Activated naive CD4-positive, alpha-beta T cell treated with anti-CD3 and anti-CD28 coated beads, Interleukin-2, amount 50 U/mL, for 72 hours (primary cell): ENCODE measurements at regions not wholly inside any gene's neighbourhood (a gene's known extent, or its start where the extent isn't known, plus 50 kb on each side); places are given as distances from the start of the nearest gene placed in this dataset.
"Not testable (repeated sequence)": the region's sequence is repeated elsewhere in the genome, so short reads cannot be mapped to it uniquely, and the experiment has no call there.

ENCODE experiments used
- ATAC-seq, 2 donors: fragments of 150-1000 bp; cut with Tn5 transposase; 2 replicates each; pipeline ENCODE4 v1.10.0; 2021; ENCODE audit warnings: mild to moderate bottlenecking in 2 of 2, moderate library complexity in 2 of 2
- DNase-seq, 2 donors: peaks; one replicate each; pipeline ENCODE4 v3.0.0; 2021 to 2022; ENCODE audit warnings: low spot score in 2 of 2
- H3K27ac Mint-ChIP-seq, 2 donors: one replicate each; pipeline ENCODE4 v1.8.0; 2022; ENCODE audit warnings: mild to moderate bottlenecking in 2 of 2, mixed read lengths in 2 of 2
- H3K36me3 Mint-ChIP-seq, 2 donors: one replicate each; pipeline ENCODE4 v1.8.0; 2022; ENCODE audit warnings: mixed read lengths in 2 of 2
- H3K9me3 Mint-ChIP-seq, 2 donors: one replicate each; pipeline ENCODE4 v1.8.0; 2022; ENCODE audit warnings: mixed read lengths in 2 of 2

GRCh38 chr9:41033360-41033759 is 95.1 kb downstream of the FOXD4L6 start:
- DNase-seq, H3K27ac Mint-ChIP-seq, ATAC-seq, H3K9me3 Mint-ChIP-seq, H3K36me3 Mint-ChIP-seq: not testable (repeated sequence)

- not testable (repeated sequence) for H3K9me3 Mint-ChIP-seq, H3K36me3 Mint-ChIP-seq, ATAC-seq, H3K27ac Mint-ChIP-seq, DNase-seq
These were observed 101.4 kb downstream of the FOXD4L6 start for GRCh38 chr9:41026912-41027676.

- peaks cover 4 to 33% of the 10 kb centered on the region in 2 donors for H3K36me3 Mint-ChIP-seq
These were observed 106.1 kb downstream of the FOXD4L6 start for GRCh38 chr9:41022365-41022764.

GRCh38 chr9:41019858-41020562 is 108.5 kb downstream of the FOXD4L6 start:
- peaks cover 4 to 33% of the 10 kb centered on the region in 2 donors for H3K36me3 Mint-ChIP-seq
- H3K9me3 Mint-ChIP-seq = peaks cover 4 to 13% of the 10 kb centered on the region in 2 donors
- not testable (repeated sequence) for H3K27ac Mint-ChIP-seq, DNase-seq, ATAC-seq

More at GRCh38 chr9:41022365-41022764, 106.1 kb downstream of the FOXD4L6 start:
- not testable (repeated sequence) for DNase-seq, ATAC-seq, H3K27ac Mint-ChIP-seq
- H3K9me3 Mint-ChIP-seq = peaks cover 4 to 13% of the 10 kb centered on the region in 2 donors

GRCh38 chr9:41018948-41019347 is 109.5 kb downstream of the FOXD4L6 start:
- peaks cover 4 to 38% of the 10 kb centered on the region in 2 donors for H3K36me3 Mint-ChIP-seq
- peaks cover 4 to 13% of the 10 kb centered on the region in 2 donors for H3K9me3 Mint-ChIP-seq
- not testable (repeated sequence) for H3K27ac Mint-ChIP-seq, DNase-seq, ATAC-seq

GRCh38 chr9:41016699-41017098 is 111.8 kb downstream of the FOXD4L6 start:
- not testable (repeated sequence) for DNase-seq, H3K9me3 Mint-ChIP-seq, ATAC-seq, H3K27ac Mint-ChIP-seq
- peaks cover 4 to 32% of the 10 kb centered on the region in 2 donors for H3K36me3 Mint-ChIP-seq

- H3K36me3 Mint-ChIP-seq = peaks cover 17 to 30% of the 10 kb centered on the region in 2 donors
- DNase-seq, H3K9me3 Mint-ChIP-seq, H3K27ac Mint-ChIP-seq, ATAC-seq: not testable (repeated sequence)
These were observed 128.4 kb downstream of the FOXD4L6 start for GRCh38 chr9:40999952-41000700.

GRCh38 chr9:40995490-40995889 is 133.0 kb downstream of the FOXD4L6 start:
- not testable (repeated sequence) for ATAC-seq, H3K27ac Mint-ChIP-seq, H3K9me3 Mint-ChIP-seq, DNase-seq
- H3K36me3 Mint-ChIP-seq = peaks cover 20 to 21% of the 10 kb centered on the region in 2 donors

GRCh38 chr9:40993842-40994241 is 134.6 kb downstream of the FOXD4L6 start:
- H3K27ac Mint-ChIP-seq = peak overlapping the region in 1 of 2 donors; percentile 9
- DNase-seq, ATAC-seq, H3K9me3 Mint-ChIP-seq: not testable (repeated sequence)
- H3K36me3 Mint-ChIP-seq = peaks cover 13 to 19% of the 10 kb centered on the region in 2 donors

GRCh38 chr9:40993375-40993774 is 135.1 kb downstream of the FOXD4L6 start:
- not testable (repeated sequence) for H3K9me3 Mint-ChIP-seq, DNase-seq, ATAC-seq
- Mint-ChIP-seq H3K36me3 (peaks cover 17 to 22% of the 10 kb centered on the region in 2 donors), H3K27ac (peak overlapping the region in 1 of 2 donors; percentile 98)

- peak; percentile 3 to 23 for ATAC-seq
- Mint-ChIP-seq H3K27ac (peak overlapping the region in 1 of 2 donors; percentile 98), H3K36me3 (peaks cover 22 to 26% of the 10 kb centered on the region in 2 donors)
- DNase-seq, H3K9me3 Mint-ChIP-seq: not testable (repeated sequence)
These were observed 136.0 kb downstream of the FOXD4L6 start for GRCh38 chr9:40992472-40992821.

- Mint-ChIP-seq H3K27ac (peak overlapping the region in 1 of 2 donors; percentile 98), H3K36me3 (peaks cover 22% of the 10 kb centered on the region in 2 donors)
- ATAC-seq (peak; percentile 98 to 99), DNase-seq (peak; percentile 98)
- H3K9me3 Mint-ChIP-seq = not testable (repeated sequence)
These were observed 136.6 kb downstream of the FOXD4L6 start for GRCh38 chr9:40991741-40992471.

GRCh38 chr9:40991100-40991740 is 137.3 kb downstream of the FOXD4L6 start:
- ATAC-seq, H3K9me3 Mint-ChIP-seq, DNase-seq, H3K27ac Mint-ChIP-seq: not testable (repeated sequence)
- H3K36me3 Mint-ChIP-seq = peaks cover 22% of the 10 kb centered on the region in 2 donors

- ATAC-seq, H3K9me3 Mint-ChIP-seq, H3K27ac Mint-ChIP-seq, DNase-seq: not testable (repeated sequence)
- peaks cover 10 to 22% of the 10 kb centered on the region in 2 donors for H3K36me3 Mint-ChIP-seq
These were observed 142.1 kb downstream of the FOXD4L6 start for GRCh38 chr9:40986332-40986731.

GRCh38 chr9:40975351-40975750 is 153.1 kb downstream of the FOXD4L6 start:
- H3K9me3 Mint-ChIP-seq, DNase-seq, ATAC-seq, H3K27ac Mint-ChIP-seq, H3K36me3 Mint-ChIP-seq: not testable (repeated sequence)
